Stimulated activated CD4-positive, alpha-beta T cell treated with anti-CD3 and anti-CD28 coated beads, TNF-alpha, amount 100 ng/mL, for 48 hours (primary cell): ENCODE measurements at regions not wholly inside any gene's neighbourhood (a gene's known extent, or its start where the extent isn't known, plus 50 kb on each side); places are given as distances from the start of the nearest gene placed in this dataset.
"Not testable (repeated sequence)": the region's sequence is repeated elsewhere in the genome, so short reads cannot be mapped to it uniquely, and the experiment has no call there.

Experiments
- DNase-seq, 3 donors: peaks; one replicate each; pipeline ENCODE4 v3.0.0-alpha.2; 2020; ENCODE audit warnings: low read depth in 3 of 3

GRCh38 chr1:88293691-88294190 is 390.3 kb upstream of the PKN2 start:
- no peak for DNase-seq

- DNase-seq, result no peak
Observed at GRCh38 chr1:88296227-88296626, 387.8 kb upstream of the PKN2 start.

DNA sequence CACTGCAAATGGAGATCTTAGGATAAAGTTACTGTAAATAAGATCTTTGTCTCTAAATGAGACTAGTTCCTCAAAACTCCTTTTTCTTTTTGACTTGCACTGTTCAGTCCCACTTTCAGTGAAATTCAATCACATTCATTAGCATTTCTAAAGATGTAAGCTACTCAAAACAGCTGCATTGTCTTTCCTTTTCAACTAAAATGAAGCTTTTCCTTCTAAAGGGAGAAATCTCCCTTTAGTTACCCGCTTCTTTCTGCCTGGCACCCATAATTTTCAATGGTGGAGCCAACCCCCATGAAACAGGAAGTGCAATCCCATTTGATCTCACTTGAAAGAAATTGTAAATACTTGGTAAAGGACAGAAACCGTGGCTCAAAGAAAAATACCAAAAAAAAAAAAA is 387.4 kb upstream of the PKN2 start:
- DNase-seq, result no peak

GRCh38 chr1:88298506-88298905 is 385.6 kb upstream of the PKN2 start:
- DNase-seq, result no peak

- no peak for DNase-seq
Observed at GRCh38 chr1:88300752-88301263, 383.3 kb upstream of the PKN2 start.

DNA sequence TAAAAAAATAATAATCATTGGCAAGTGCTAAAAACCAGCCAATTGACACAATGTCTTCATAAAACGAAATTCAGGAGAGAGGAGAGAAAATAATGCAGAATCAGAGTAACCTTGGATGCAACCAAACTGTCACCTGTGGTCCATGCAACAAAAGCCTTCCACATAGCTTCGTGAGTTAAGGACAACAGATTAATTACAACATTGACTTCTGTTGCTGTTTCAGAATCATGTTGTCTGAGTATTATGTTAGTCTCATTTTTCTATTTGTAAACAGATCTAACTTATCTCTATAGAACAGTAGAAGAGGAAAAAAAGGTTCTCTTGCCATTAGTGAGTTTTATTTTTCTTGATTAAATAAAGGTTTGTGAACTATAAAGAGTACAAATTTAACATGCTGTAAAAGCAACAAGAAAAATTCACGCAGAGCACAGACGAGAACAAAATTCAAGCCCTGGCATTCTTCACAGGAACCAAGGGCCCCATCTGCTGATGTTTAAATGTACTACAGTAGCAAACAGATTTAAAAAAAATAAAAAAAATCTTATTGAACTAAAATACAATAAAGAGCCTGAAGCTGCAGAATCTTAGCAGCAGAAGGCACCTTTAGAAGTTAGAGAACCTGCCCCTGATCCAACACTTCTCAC is 381.1 kb upstream of the PKN2 start:
- DNase-seq, result no peak

GRCh38 chr1:88311265-88311664 is 372.8 kb upstream of the PKN2 start:
- no peak for DNase-seq

- DNase-seq, result no peak
Observed at GRCh38 chr1:88311907-88312306, 372.2 kb upstream of the PKN2 start.

GRCh38 chr1:88317396-88317795 is 366.7 kb upstream of the PKN2 start:
- no peak for DNase-seq

DNA sequence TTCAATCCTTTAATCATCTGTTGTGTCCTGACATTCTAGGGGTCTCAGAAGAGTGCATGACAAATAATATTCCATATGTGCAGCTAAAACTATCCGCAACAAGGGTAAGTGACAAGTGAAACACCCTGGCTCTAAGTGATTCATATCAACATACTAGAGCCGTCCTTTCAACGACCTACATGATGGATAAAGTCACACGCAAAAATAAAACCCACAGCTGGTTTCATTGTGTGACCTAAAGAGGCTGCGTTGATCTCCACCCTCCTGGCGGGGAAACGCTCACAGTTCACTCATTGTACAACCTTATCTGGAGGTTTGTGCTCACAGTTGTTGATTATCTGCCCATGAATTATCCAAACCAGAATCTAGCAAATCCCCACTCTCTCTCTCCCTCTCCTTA is 365.3 kb upstream of the PKN2 start:
- no peak for DNase-seq

DNA sequence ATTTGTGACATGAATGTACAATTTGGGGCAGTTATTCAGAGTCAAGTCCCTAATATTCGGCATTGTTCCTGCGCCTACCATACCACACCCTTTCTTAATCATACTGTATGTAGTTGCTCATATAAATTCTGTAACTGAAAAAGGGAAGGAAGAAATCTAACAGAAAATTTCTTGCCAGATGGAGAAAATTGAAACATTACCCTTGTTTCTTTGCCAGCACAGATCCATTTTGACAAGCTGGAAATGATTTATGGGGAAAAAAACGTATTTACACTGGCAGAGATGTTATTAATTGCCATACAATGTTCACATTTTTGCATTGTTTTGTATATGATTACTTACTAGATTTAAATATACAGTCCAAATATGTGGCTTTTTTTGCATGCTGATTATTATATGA is 363.8 kb upstream of the PKN2 start:
- DNase-seq, result no peak

DNA sequence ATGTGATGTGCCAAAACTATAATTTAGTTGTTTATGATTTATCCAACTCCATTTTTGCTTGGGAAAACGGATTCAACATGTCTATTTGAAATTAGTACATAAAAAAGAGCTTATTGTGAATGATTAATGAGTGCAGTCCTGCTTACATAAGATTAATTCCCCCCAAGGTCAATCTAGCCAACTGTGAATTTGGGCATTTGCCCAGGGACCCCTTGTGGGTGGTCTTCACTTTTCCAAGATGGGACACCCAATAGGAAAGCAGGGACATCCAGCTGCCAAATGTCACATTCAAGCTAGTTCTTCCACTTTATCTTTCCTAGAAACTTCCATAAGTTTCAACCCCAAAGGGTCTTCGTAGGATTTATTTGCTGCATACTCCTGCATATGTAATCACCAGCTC is 362.4 kb upstream of the PKN2 start:
- DNase-seq, result no peak

- DNase-seq, result no peak
Observed at GRCh38 chr1:88324899-88325298, 359.2 kb upstream of the PKN2 start.

- DNase-seq, result no peak
Observed at GRCh38 chr1:88327391-88328267, 356.4 kb upstream of the PKN2 start.

DNA sequence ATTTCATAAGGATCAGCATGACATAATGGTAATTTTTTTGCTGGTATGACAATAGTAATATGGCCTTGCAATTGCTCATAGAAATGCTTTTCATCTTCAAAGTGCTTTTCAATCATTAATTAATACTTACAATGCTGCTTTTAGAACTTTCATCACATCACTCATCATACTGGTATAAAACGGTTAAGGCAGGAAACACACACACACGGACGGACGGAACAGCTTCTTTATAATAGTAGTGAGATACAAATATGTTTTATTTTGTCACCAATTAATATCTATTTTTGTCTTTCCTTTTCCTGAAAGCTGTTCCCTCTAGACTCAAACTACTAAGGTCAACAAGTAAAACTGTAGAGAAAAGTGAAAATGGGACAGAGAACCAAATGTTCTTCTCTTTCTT is 353.9 kb upstream of the PKN2 start:
- DNase-seq, result no peak

GRCh38 chr1:88333086-88333695 is 350.9 kb upstream of the PKN2 start:
- DNase-seq, result no peak

DNA sequence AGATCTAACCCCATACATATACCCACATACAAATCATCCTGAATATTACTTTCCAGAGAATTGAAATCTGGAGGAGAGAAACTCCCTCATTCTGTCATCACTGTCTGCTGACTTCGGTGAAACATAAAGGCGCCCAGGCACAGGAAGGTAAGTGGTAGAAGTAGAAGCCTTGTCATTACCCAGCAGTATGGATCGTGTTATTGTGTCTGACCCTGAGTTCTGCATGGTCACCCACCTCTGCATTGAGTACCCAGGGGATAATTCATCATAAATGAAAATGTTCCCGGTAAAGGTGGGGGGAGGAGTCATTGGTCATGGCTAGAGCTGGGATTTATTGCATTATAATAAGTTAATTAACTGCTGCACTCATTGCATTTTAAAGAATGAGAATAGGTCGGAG is 342.6 kb upstream of the PKN2 start:
- no peak for DNase-seq

- not testable (repeated sequence) for DNase-seq
Observed at GRCh38 chr1:88342081-88342480, 342.0 kb upstream of the PKN2 start.

GRCh38 chr1:88350648-88351047 is 333.4 kb upstream of the PKN2 start:
- no peak for DNase-seq

- no peak for DNase-seq
Observed at GRCh38 chr1:88351960-88352359, 332.1 kb upstream of the PKN2 start.

DNA sequence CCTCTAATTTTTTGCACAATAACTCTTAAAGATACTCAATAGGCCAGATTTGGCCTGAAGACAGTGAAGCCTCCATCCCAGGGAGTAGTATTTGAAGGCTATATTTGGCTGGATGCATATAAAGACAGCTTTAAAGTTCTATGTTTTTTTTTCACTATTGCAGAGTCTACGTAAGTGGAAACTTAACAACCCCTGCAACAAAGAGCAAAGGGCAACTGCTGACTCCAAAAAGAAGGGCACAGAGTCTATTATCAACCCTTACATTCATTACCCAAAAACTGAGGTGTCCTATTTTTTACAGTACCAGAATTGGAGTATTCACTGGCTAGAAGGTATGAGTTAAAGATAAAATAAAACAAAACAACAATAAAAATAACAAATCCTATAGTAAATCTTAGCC is 329.8 kb upstream of the PKN2 start:
- no peak for DNase-seq

GRCh38 chr1:88357729-88358128 is 326.3 kb upstream of the PKN2 start:
- DNase-seq, result no peak
